AG10803 (cell line): ENCODE measurements at regions not wholly inside any gene's neighbourhood (a gene's known extent, or its start where the extent isn't known, plus 50 kb on each side); places are given as distances from the start of the nearest gene placed in this dataset.

Experiments
- DNase-seq: peaks from one replicate; pipeline ENCODE4 v3.0.0; 2010; ENCODE audit warnings: low read depth
- H3K4me3 ChIP-seq: 2 replicates; pipeline ENCODE4 v1.5.1; 2011; ENCODE audit warnings: mild to moderate bottlenecking, low read length, control low read depth
- CTCF ChIP-seq: conservative IDR thresholded peaks from 2 replicates; pipeline ENCODE4 v1.5.1; 2011; ENCODE audit warnings: mild to moderate bottlenecking, low read length, control low read depth, inconsistent platforms

GRCh38 chr1:10951961-10952360, 60.5 kb upstream of the TARDBP start:
- no peak for DNase-seq
- H3K4me3 ChIP-seq, result no peak overlapping the region
- no peak for TF ChIP-seq CTCF

- no peak for TF ChIP-seq CTCF
- DNase-seq, result no peak
- H3K4me3 ChIP-seq, result no peak overlapping the region
Measured at GRCh38 chr1:10953505-10954193, 58.8 kb upstream of the TARDBP start.

GRCh38 chr1:10957133-10957532, 55.3 kb upstream of the TARDBP start:
- no peak for DNase-seq
- no peak overlapping the region for H3K4me3 ChIP-seq
- TF ChIP-seq CTCF, result no peak

- TF ChIP-seq CTCF, result no peak
- DNase-seq, result no peak
- H3K4me3 ChIP-seq, result no peak overlapping the region
Measured at GRCh38 chr1:10958614-10959013, 53.8 kb upstream of the TARDBP start.

- TF ChIP-seq CTCF, result peak; percentile 79
- H3K4me3 ChIP-seq, result no peak overlapping the region
- peak; percentile 53 for DNase-seq
Measured at GRCh38 chr1:10960411-10961299, 51.8 kb upstream of the TARDBP start.

- no peak for TF ChIP-seq CTCF
- DNase-seq, result no peak
Measured at GRCh38 chr1:10961300-10961833, 51.1 kb upstream of the TARDBP start.

GRCh38 chr1:10962483-10962882, 50.0 kb upstream of the TARDBP start:
- no peak for DNase-seq
- TF ChIP-seq CTCF, result no peak
- no peak overlapping the region for H3K4me3 ChIP-seq

More at GRCh38 chr1:10961300-10961833, 51.1 kb upstream of the TARDBP start:
- no peak overlapping the region for H3K4me3 ChIP-seq
